HG02884 (cell line): ENCODE measurements at regions not wholly inside any gene's neighbourhood (a gene's known extent, or its start where the extent isn't known, plus 50 kb on each side); places are given as distances from the start of the nearest gene placed in this dataset.
A peak's percentile ranks its signal among the peaks of the same experiment; 100 is the strongest.

Source experiments
- ATAC-seq: cut with Tn5 transposase; IDR thresholded peaks from one replicate; pipeline ENCODE4 v1.9.1; 2021; ENCODE audit warnings: mild to moderate bottlenecking, moderate library complexity; ENCODE audit not compliant: unreplicated experiment

DNA sequence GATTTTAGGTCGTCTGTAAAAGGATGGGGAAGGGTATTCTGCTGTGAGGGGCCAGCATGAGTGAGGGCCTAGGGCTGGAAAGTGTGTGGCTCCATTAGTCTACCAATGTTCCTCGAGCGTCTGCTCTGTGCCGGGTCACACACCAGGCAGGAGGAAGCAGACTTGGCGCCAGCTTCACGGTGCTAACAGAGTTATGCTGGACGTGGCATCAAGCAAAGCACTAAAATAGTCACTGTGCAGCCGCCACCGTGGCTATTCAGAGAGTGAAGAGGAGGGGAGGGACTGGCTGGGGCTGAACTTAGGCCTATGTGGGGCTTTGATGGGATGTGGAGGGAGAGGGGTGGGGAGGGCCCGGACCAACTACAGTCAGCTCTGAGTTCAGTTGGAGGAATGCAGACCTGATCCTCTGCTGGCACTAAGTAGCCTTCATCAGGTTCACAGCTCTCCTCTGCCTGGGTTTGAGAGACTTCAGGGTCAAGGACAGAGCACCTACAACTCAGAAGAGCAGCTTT is 83.9 kb upstream of the MSX1 start:
- ATAC-seq, result no peak

DNA sequence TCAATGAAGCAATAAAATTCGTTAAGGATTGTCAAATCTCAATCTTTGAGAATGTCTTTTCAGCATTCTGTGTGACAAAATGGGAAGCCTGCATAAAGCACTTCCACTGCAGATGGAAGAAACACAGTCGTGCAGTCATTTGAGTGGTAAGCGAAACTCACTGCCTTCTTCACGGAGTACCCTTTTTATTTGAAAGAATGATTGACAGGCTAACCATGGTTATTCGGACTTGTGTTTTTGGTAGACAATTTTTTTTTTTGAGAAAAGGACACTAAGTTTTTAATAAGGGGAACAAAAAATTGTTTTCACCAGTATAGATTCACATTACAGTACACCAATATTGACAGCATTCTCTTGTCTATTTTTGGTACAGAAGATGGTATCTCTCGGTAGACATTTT is 86.9 kb upstream of the MSX1 start:
- ATAC-seq, result no peak

- no peak for ATAC-seq
Observed at GRCh38 chr4:4771160-4771559, 88.3 kb upstream of the MSX1 start.

GRCh38 chr4:4770610-4771009 is 88.9 kb upstream of the MSX1 start:
- no peak for ATAC-seq

DNA sequence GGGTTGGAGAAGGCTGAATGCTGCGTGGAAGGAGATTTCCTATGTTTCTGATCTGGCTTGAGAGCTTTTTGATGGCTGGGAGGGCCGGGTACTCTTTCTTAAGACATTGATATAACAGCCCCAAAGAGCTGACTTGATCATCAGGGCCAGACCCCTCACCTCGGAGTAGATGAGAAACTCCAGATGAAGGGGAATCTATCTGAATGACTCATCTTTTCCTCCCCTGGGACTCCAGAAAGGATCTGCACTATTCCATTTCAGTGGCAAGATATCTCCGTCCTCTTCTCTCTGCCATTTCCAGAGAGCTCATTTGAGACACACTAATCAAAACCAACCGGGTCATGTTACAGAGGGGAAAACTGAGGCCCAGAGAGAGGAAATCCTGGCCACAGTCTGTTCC is 92.9 kb upstream of the MSX1 start:
- no peak for ATAC-seq

GRCh38 chr4:4765811-4766210 is 93.7 kb upstream of the MSX1 start:
- no peak for ATAC-seq

DNA sequence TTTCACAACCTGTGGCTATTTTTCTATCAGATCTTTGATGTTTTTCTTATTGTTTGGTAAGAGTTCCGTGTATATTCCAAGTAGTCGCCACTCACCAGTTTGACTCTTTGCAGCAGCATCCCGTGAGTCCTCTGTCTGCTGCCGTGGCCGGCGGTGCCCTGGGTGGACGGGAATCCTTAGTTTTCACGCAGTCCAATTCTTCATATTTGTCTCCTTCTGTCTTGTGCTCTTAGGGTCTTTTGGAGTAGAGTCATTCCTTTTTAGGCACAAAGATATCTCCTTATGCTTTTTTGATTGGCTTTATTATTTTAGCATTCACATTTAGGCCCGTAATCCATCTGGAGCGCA is 94.9 kb upstream of the MSX1 start:
- no peak for ATAC-seq

DNA sequence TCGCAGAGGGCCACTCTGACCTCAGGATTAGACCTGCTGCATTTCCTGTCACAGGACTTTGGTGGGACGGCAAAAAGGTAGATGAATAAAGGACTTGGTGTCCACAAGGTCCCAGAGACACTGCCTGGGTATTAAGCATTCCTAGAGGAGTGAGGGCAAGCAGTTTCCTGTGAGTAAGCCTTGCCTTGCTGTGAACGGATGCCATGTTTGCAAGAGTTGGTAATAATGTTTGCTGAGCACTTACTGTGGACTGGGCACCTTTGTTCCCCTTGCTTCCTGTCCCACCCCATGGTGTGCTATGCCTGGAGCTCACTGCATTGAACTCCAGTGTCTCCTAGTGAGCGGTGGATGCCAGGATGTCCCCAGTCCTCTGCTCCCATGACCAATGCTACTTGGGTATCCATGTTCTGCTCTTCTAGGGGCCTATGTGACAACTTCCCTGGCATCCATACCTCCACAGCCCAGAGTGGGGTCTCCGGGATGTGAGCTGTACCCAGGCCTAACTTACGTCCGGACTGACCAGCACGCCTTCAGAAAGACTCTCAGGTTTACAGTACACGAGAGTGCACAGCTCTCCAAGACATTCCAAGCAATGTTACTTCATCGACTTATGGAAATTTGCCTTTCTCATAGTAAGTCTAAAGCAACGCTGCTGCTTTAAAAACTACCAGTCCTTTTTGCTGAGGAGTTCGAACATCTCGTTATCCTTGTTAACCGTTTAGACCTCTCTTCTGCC is 95.5 kb upstream of the MSX1 start:
- ATAC-seq, result no peak

GRCh38 chr4:4762909-4763821 is 96.3 kb upstream of the MSX1 start:
- peak; percentile 86 for ATAC-seq

GRCh38 chr4:4762300-4762699 is 97.2 kb upstream of the MSX1 start:
- no peak for ATAC-seq

GRCh38 chr4:4761128-4761982 is 98.1 kb upstream of the MSX1 start:
- ATAC-seq, result no peak

- no peak for ATAC-seq
Observed at GRCh38 chr4:4759883-4760282, 99.6 kb upstream of the MSX1 start.

DNA sequence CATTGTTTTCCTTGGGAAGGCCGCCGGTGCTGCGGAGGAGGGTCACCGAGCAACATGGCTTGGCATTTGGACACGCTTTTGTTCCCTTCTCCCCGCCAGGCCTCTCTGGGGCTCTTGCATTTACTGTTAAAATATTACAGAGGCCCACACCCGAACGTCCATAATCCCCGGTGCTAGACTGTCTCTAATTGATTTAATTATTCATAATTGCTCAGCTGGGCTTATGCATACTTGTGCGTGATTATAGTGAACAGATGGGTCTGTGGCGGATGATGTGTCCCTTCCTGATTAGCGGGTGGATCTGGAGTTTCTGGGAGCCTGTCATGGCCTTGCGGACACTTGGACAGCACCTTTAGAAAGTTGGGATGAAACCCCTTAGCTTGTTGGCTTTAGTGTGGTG is 100.2 kb upstream of the MSX1 start:
- ATAC-seq, result no peak

DNA sequence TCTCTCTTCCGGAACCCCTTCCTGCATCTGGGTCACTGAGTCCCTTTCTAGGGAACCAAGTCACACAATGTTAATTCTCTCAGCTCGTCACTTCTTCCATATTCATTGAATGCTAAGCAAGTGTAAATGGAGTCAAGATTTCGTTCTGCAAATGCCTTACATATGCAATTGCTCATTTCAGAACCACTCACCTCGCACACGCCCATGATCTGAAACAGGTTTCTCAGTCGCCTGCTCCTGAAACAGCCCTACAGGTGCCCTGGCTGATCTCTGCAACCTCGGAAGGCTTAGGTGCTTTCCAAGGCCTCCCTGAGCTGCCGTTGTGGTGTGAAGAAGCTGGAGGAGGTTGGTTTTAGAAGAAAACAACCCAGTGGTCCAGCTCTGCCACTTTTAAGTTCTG is 100.8 kb upstream of the MSX1 start:
- ATAC-seq, result peak; percentile 38

GRCh38 chr4:4755306-4755705 is 104.2 kb upstream of the MSX1 start:
- ATAC-seq, result no peak

GRCh38 chr4:4754641-4755040 is 104.8 kb upstream of the MSX1 start:
- no peak for ATAC-seq

- no peak for ATAC-seq
Observed at GRCh38 chr4:4753643-4754042, 105.8 kb upstream of the MSX1 start.

GRCh38 chr4:4752576-4753401 is 106.7 kb upstream of the MSX1 start:
- no peak for ATAC-seq

DNA sequence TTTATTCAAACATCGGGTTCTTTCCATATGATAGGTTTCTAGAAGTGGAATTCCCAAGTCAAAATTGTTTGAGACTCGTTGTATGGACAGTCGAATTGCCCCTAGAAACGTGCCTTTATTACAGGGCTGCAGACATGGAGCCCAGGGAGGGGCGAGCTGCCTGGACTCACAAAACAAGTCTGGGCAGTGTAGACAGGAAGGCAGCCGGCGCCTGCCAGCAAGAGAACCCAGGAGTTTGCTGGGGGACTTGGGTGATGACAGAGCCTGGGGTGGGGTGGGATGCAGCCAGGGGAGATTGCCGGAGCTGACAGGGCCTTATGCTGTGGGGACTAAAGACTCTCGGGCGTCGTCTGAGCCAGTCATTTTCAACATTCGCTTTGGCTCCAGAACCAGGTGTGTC is 107.4 kb upstream of the MSX1 start:
- ATAC-seq, result no peak

- no peak for ATAC-seq
Observed at GRCh38 chr4:4750187-4750586, 109.3 kb upstream of the MSX1 start.
